ENCODE measurements at regions not wholly inside any gene's neighbourhood (a gene's known extent, or its start where the extent isn't known, plus 50 kb on each side); places are given as distances from the start of the nearest gene placed in this dataset.
A peak's percentile ranks its signal among the peaks of the same experiment; 100 is the strongest.

DNA sequence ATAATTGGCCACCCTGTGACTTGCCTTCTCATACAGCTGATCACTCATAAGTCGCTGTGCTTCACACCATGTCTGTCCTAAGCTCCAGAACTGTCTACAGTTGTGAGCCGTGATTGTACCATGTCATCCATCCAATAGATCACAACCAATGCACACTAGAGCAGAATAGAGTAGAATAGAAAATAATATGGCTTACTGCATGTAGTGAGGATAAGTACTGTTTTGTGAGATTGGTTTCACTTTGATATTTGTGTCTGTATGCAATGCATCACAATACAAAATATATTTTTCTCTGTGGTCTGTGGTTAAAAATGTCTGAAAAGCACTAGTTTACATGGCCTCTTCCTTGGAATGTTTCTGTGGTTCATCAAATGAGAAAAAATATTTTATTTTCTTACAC, 237.6 kb upstream of the PRKD1 start:
- DNase-seq: no peak

DNA sequence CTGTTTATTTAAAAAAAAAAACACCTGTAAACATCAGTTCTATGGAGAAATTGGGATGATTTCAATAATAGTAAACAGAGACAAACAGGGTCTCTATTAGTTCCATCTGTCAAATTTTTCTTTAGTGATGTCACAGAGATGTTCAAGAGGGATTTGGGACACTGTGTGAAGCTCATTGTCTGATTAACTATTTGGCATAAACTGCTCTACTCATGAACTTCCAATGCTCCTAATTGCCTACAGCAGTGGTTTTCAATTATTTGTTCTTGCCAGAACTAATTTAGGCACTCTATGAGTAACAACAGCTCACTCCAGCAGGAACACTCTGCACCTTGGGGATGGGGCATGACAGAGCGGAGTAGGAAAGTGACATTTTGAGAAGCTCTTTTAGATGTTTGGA, 250.1 kb upstream of the PRKD1 start:
- DNase-seq: no peak

- DNase-seq: no peak
Measured at GRCh38 chr14:30179381-30180130, 251.9 kb upstream of the PRKD1 start.

GRCh38 chr14:30180219-30180618, 252.6 kb upstream of the PRKD1 start:
- no peak for DNase-seq

- no peak for DNase-seq
Measured at GRCh38 chr14:30185832-30186231, 258.2 kb upstream of the PRKD1 start.

- DNase-seq: no peak
Measured at GRCh38 chr14:30191639-30192279, 264.1 kb upstream of the PRKD1 start.

DNA sequence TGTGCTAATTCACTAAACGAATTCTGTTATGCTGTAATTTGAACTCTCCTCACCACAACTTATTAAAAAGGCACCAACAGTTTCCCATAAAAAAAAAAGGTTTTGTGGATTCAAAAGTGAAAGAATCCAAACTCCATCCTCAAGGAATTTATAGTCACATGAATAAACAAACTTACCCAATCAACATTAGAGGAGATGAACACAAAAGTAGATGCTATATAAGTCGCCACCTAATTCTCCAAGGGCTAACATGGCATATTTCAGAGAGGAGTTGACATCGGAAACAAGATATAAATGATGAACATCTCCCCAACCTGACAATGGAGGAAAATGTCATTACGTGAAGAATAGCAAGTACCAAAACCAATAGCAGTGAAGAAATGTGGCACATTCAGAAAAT, 265.5 kb upstream of the PRKD1 start:
- DNase-seq: no peak

DNA sequence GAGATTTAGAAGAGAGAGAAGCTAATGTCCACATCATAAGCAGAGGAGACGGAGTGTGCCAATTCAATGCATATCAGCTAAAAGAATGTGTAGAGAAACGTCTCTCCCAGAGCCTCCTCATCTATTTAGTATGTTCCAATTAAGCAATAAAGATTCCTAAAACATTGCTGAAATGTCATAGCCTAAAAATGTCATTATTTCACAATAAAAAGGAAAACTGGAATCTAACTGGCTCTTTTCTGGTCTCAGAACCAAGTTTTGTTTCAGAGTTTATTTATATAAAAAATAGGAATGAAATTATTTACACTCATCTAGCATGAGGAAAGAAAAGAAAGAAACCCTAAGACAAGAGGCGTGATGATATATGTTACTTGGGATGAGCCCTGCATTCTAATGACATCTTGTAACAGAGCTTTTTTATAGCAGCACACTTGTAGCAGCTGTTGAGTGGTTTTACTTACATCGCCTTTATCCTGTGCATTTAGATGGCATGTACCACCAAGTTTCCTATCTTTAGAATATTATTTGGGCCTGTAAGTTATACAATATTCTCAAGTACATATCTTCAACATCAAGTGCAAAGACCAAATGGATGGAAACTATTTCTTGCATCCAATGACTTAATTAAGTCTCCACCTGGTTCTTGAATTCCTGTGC, 266.3 kb upstream of the PRKD1 start:
- no peak for DNase-seq

- peak; percentile 30 for DNase-seq
Measured at GRCh38 chr14:30194741-30195148, 267.1 kb upstream of the PRKD1 start.

GRCh38 chr14:30195941-30196340, 268.3 kb upstream of the PRKD1 start:
- DNase-seq: peak; percentile 66

DNA sequence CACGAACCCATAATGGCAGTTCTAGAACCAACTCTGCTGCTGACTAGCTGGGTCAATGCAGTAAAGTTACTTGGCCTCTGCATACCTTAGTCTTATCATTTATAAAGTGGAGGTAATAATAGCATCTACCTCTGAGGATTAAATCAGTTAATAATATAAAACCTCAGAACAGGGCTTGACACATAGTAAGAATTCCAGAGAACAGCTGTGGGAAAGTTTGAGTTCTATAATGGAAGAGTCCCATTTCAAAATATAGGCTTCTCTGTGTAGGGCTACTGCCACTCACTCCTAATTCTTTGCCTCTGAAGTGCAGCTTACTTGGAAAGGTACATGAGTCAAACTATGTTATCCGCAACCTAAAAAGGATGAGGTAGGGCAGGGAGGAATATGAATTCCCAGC, 269.2 kb upstream of the PRKD1 start:
- no peak for DNase-seq

DNA sequence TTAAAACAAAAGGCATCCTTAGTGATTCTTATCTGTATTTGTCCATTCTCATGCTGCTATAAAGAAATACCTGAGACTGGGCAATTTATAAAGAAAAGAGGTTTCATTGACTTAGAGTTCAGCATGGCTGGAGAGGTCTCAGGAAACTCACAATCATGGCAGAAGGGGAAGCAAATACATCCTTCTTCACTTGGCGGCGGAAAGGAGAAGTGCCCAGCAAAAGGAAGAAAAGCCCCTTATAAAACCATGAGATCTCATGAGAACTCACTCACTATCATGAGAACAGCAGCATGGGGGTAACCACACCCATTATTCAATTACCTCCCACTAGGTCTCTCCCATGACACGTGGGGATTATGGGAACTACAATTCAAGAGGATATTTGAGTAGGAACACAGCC, 271.1 kb upstream of the PRKD1 start:
- peak; percentile 6 for DNase-seq

DNA sequence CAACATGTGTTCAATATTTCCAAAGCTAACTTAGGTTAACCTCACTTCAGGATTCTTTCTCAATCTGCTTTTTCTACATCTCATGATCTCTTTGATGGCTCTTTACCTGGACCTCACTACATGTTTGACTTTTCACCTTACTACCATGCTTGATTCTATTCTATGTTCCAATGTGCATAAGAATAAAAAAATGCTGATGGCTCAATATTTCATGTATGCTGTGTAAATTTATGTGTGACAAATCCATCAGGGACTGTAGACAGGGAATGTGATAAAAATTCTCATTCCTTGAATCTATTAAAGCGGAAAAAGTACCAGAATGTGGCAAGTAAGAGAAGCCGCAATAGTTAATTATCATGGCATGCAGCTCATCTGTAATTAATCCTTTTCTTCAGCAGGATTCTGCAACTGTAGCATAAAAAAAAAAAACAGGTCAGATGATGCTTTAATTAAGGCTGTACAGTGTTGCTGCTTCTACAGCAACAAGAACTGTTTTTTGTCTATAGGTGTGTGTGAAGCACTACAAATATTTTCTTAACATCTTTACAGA, 276.9 kb upstream of the PRKD1 start:
- no peak for DNase-seq

DNA sequence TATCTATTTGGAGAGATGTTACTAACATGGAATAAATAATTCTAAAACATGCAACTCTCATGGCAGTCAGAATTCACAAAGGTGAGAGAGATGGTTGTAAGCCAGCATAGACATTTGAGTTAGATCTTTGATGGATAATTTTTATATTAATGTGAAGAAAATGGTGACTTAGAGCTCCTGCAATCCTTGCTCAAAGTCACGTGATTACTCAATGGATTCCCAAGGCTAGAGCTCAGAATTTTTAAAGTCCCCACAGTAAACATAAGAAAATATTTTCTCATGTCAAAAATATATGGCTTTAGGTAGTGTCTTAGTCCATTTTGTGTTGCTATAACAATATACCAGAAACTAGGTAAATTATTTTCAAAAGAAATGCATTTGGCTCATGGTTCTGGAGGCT, 281.5 kb upstream of the PRKD1 start:
- DNase-seq: no peak

GRCh38 chr14:30210630-30211029, 283.0 kb upstream of the PRKD1 start:
- no peak for DNase-seq

DNA sequence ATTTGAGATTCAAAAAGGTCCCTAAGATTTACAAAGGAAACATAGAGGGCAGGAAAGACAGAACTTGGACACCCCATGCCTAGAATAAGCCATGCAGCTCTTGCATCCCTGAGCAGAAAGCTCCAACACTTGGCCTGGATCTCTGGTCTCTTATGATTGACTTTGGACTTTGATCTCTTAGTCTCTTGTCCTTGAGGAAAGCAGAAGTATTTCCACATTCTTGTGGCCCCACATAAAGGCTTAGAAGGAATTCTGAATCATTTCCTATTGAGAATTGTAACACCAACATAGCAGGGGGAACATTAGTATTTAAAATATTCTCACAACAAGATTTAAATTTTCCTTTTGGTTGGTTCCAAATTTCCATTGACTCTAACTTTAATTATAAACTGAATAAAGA, 283.7 kb upstream of the PRKD1 start:
- DNase-seq: no peak

- no peak for DNase-seq
Measured at GRCh38 chr14:30214014-30214413, 286.4 kb upstream of the PRKD1 start.

DNA sequence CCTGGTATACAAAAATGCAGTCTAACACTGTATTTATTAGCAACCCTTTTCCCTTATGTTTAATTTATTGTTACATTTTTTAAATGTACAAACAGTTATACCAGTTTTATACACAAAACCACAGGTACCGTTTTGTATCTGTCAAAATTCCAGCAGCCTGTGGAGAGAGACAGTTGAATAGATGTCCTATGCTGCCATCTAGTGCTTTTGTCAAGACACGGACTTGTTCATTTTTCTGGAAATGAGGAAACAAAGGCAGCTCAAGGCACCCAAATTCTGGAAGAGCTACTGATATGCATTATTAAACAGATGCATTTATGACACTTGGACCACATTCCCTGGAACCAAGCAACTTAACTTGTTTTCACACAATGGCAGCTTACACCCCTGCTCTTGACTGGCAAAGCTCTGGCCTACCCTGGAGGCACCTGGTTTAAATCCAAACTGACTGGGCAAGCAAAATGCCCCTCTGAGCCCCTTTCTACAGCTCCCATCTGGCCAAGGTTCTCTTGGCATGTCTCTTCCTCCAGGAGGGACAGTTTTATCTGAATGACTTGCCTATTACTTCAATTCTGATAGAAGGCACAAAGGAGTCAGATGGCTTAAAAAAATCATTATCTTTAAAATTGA, 286.9 kb upstream of the PRKD1 start:
- peak; percentile 16 for DNase-seq

- DNase-seq: no peak
Measured at GRCh38 chr14:30218907-30219306, 291.3 kb upstream of the PRKD1 start.

GRCh38 chr14:30221546-30221945, 293.9 kb upstream of the PRKD1 start:
- no peak for DNase-seq

DNA sequence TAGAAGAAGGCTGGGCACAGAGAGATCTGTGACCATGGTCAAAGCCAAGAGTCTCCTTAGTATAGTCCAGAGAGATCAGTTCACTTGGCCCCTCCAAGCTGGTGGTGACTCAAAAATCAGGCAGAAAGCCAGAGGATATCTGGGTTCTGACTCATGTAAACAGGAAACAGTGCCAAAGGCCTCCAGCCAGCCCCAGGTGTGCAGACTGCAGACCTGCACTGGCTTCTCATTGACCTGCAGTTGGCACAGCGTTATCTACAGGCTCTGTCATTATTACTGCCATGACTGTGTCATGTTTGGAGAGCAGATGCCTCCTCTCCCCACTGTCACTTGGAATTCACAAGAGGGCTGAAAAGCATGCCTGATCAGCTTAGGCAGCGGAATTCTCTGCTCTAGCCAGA, 295.7 kb upstream of the PRKD1 start:
- DNase-seq: no peak

DNA sequence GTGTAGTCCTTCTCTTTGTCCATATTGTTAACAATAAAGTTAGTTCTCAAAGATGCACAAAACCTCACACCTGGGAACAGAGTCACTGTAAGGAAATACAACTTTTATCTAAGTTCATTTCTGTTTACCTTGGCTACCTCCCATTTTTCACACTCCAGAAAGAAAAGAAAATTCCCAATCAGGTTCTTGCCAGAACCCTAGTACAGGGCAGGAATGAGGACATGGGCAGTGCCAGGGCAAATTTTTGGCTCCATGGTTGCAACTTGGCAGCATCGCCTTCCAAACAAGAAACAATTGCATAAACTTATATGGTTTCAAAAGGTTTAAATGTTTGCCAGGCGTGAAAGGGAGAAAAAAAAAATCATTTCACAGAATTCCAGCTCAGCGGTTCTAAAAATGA, 296.3 kb upstream of the PRKD1 start:
- DNase-seq: no peak

GRCh38 chr14:30225176-30225575, 297.5 kb upstream of the PRKD1 start:
- no peak for DNase-seq

GRCh38 chr14:30227436-30227835, 299.8 kb upstream of the PRKD1 start:
- DNase-seq: no peak
